NB4 (cell line): ENCODE measurements at regions not wholly inside any gene's neighbourhood (a gene's known extent, or its start where the extent isn't known, plus 50 kb on each side); places are given as distances from the start of the nearest gene placed in this dataset.

Source experiments
- CTCF ChIP-seq: IDR thresholded peaks from one replicate; pipeline ENCODE4 v1.5.1; 2012; ENCODE audit warnings: low read depth, low read length
- MAX ChIP-seq: IDR thresholded peaks from 2 replicates; pipeline ENCODE4 v1.6.1; 2011; ENCODE audit warnings: low read depth, low read length
- MYC ChIP-seq: IDR thresholded peaks from 2 replicates; pipeline ENCODE4 v1.6.1; 2011; ENCODE audit warnings: low read depth, low read length
- POLR2A ChIP-seq: IDR thresholded peaks from 2 replicates; pipeline ENCODE4 v1.6.1; 2011; ENCODE audit warnings: mild to moderate bottlenecking; ENCODE audit not compliant: insufficient read length; ENCODE audit errors: extremely low read depth

- TF ChIP-seq CTCF (no peak), POLR2A (no peak), MAX (no peak), MYC (no peak)
Observed at GRCh38 chr1:193581341-193581740, 394.9 kb upstream of the B3GALT2 start.
